ENCODE measurements at regions not wholly inside any gene's neighbourhood (a gene's known extent, or its start where the extent isn't known, plus 50 kb on each side); places are given as distances from the start of the nearest gene placed in this dataset.

GRCh38 chr4:166482758-166483157 lies 609.7 kb downstream of the TLL1 start:
- Histone ChIP-seq H3K27me3 (ENCODE audit: low read length) (no peaks in the 10 kb centered on the region), H3K4me3 (ENCODE audit: insufficient read depth, low read length, poor library complexity, severe bottlenecking) (no peak overlapping the region), H3K36me3 (ENCODE audit: low read length) (no peaks in the 10 kb centered on the region), H3K9me2 (replicated peaks; ENCODE audit: insufficient read depth, low read length) (no peaks in the 10 kb centered on the region), H3K27ac (ENCODE audit: low read depth, low read length) (no peak overlapping the region), H3F3A (ENCODE audit: insufficient read depth) (no peaks in the 10 kb centered on the region), H4K20me1 (ENCODE audit: low read depth, low read length) (no peaks in the 10 kb centered on the region), H3K79me2 (ENCODE audit: insufficient read depth, low read length) (no peaks in the 10 kb centered on the region), H2AFZ (ENCODE audit: low read depth, low read length, severe bottlenecking) (no peak overlapping the region), H3K4me2 (ENCODE audit: low read depth, low read length, poor library complexity, severe bottlenecking) (no peak overlapping the region), H3K9ac (ENCODE audit: low read length) (no peak overlapping the region), H3K9me3 (ENCODE audit: insufficient read depth, low read length) (no peaks in the 10 kb centered on the region)
- no peak for TF ChIP-seq EZH2phosphoT487 (conservative IDR thresholded peaks at IDR 0.05; ENCODE audit: low read length)
- no peak for TF ChIP-seq CTCF (IDR thresholded peaks at IDR 0.05; ENCODE audit: insufficient read depth, low read length, poor library complexity, severe bottlenecking)

GRCh38 chr4:166491635-166492034 lies 618.6 kb downstream of the TLL1 start:
- Histone ChIP-seq H3K9me3 (ENCODE audit: insufficient read depth, low read length) (no peaks in the 10 kb centered on the region), H3K27me3 (ENCODE audit: low read length) (no peaks in the 10 kb centered on the region), H3K4me2 (ENCODE audit: low read depth, low read length, poor library complexity, severe bottlenecking) (no peak overlapping the region), H3K9me2 (replicated peaks; ENCODE audit: insufficient read depth, low read length) (no peaks in the 10 kb centered on the region), H3K79me2 (ENCODE audit: insufficient read depth, low read length) (no peaks in the 10 kb centered on the region), H4K20me1 (ENCODE audit: low read depth, low read length) (no peaks in the 10 kb centered on the region), H3K4me3 (ENCODE audit: insufficient read depth, low read length, poor library complexity, severe bottlenecking) (no peak overlapping the region), H2AFZ (ENCODE audit: low read depth, low read length, severe bottlenecking) (no peak overlapping the region), H3K27ac (ENCODE audit: low read depth, low read length) (no peak overlapping the region), H3K9ac (ENCODE audit: low read length) (no peak overlapping the region), H3K36me3 (ENCODE audit: low read length) (no peaks in the 10 kb centered on the region), H3F3A (ENCODE audit: insufficient read depth) (no peaks in the 10 kb centered on the region)
- no peak for TF ChIP-seq EZH2phosphoT487 (conservative IDR thresholded peaks at IDR 0.05; ENCODE audit: low read length)
- no peak for TF ChIP-seq CTCF (IDR thresholded peaks at IDR 0.05; ENCODE audit: insufficient read depth, low read length, poor library complexity, severe bottlenecking)

DNA sequence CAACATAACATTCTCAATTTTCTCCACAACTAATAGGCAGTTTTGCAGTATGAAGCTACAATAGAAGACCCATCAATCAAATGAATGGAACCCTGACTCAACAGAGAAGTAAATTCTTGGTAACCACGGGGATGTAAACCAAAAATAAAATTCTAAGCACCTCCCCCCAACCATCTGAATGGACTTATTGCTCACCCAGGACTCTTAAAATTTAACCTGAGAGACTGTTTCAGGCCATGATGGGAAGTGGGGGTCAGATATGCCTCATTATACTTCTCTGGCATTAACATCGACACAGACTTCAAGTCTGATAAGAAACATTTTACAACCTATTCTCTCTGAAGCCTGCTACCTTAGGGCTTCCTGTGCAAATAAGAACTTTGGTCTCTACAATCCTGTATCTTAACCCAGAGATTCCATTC lies 620.9 kb downstream of the TLL1 start:
- Histone ChIP-seq H3K4me2 (ENCODE audit: low read depth, low read length, poor library complexity, severe bottlenecking) (no peak overlapping the region), H3K9ac (ENCODE audit: low read length) (no peak overlapping the region), H3K27me3 (ENCODE audit: low read length) (no peaks in the 10 kb centered on the region), H3K27ac (ENCODE audit: low read depth, low read length) (no peak overlapping the region), H3K9me3 (ENCODE audit: insufficient read depth, low read length) (no peaks in the 10 kb centered on the region), H3K4me3 (ENCODE audit: insufficient read depth, low read length, poor library complexity, severe bottlenecking) (no peak overlapping the region), H2AFZ (ENCODE audit: low read depth, low read length, severe bottlenecking) (no peak overlapping the region), H4K20me1 (ENCODE audit: low read depth, low read length) (no peaks in the 10 kb centered on the region), H3K79me2 (ENCODE audit: insufficient read depth, low read length) (no peaks in the 10 kb centered on the region), H3K36me3 (ENCODE audit: low read length) (no peaks in the 10 kb centered on the region), H3F3A (ENCODE audit: insufficient read depth) (no peaks in the 10 kb centered on the region), H3K9me2 (replicated peaks; ENCODE audit: insufficient read depth, low read length) (no peaks in the 10 kb centered on the region)
- TF ChIP-seq EZH2phosphoT487 (conservative IDR thresholded peaks at IDR 0.05; ENCODE audit: low read length) (no peak), CTCF (IDR thresholded peaks at IDR 0.05; ENCODE audit: insufficient read depth, low read length, poor library complexity, severe bottlenecking) (no peak)

Data from SU-DHL-6 (cell line).